ENCODE measurements at regions not wholly inside any gene's neighbourhood (a gene's known extent, or its start where the extent isn't known, plus 50 kb on each side); places are given as distances from the start of the nearest gene placed in this dataset.
"Not testable (repeated sequence)": the region's sequence is repeated elsewhere in the genome, so short reads cannot be mapped to it uniquely, and the experiment has no call there.

DNA sequence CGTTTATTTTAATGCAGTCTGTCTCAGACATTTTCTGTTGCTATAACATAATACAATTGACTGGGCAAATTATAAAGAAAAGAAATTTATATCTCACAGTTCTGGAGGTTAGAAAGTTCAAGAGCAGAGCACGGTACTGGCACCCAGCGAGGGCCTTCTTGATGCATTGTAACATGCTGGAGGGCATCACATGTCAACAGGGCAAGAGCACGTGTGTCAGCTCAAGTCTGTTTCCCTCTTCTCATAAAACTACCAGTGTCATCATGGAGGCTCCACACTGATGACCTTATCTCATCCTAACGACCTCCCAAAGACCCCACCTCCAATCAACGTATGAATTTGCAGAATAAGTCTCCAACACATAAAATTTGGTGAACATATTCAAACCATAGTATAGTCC is 90.6 kb upstream of the GRIK1 start:
- H3K27ac ChIP-seq (replicated peaks) = no peak overlapping the region
- DNase-seq (ENCODE audit: low read depth in 1 of 2, low spot score in 1 of 2) = no peak
- no peaks in the 10 kb centered on the region for H3K27me3 ChIP-seq (ENCODE audit: insufficient read depth, poor library complexity, severe bottlenecking)
- TF ChIP-seq GABPA (IDR thresholded peaks at IDR 0.05; ENCODE audit: low read depth) = no peak
- no peak for TF ChIP-seq SPI1 (IDR thresholded peaks at IDR 0.05; ENCODE audit: borderline replicate concordance, low read depth)
- TF ChIP-seq POLR2AphosphoS5 (IDR thresholded peaks at IDR 0.05; ENCODE audit: low read depth) = no peak
- TF ChIP-seq, protein P1, sequence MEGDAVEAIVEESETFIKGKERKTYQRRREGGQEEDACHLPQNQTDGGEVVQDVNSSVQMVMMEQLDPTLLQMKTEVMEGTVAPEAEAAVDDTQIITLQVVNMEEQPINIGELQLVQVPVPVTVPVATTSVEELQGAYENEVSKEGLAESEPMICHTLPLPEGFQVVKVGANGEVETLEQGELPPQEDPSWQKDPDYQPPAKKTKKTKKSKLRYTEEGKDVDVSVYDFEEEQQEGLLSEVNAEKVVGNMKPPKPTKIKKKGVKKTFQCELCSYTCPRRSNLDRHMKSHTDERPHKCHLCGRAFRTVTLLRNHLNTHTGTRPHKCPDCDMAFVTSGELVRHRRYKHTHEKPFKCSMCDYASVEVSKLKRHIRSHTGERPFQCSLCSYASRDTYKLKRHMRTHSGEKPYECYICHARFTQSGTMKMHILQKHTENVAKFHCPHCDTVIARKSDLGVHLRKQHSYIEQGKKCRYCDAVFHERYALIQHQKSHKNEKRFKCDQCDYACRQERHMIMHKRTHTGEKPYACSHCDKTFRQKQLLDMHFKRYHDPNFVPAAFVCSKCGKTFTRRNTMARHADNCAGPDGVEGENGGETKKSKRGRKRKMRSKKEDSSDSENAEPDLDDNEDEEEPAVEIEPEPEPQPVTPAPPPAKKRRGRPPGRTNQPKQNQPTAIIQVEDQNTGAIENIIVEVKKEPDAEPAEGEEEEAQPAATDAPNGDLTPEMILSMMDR (IDR thresholded peaks at IDR 0.05; ENCODE audit: insufficient read depth, low read length) = no peak
- TF ChIP-seq, protein P2, sequence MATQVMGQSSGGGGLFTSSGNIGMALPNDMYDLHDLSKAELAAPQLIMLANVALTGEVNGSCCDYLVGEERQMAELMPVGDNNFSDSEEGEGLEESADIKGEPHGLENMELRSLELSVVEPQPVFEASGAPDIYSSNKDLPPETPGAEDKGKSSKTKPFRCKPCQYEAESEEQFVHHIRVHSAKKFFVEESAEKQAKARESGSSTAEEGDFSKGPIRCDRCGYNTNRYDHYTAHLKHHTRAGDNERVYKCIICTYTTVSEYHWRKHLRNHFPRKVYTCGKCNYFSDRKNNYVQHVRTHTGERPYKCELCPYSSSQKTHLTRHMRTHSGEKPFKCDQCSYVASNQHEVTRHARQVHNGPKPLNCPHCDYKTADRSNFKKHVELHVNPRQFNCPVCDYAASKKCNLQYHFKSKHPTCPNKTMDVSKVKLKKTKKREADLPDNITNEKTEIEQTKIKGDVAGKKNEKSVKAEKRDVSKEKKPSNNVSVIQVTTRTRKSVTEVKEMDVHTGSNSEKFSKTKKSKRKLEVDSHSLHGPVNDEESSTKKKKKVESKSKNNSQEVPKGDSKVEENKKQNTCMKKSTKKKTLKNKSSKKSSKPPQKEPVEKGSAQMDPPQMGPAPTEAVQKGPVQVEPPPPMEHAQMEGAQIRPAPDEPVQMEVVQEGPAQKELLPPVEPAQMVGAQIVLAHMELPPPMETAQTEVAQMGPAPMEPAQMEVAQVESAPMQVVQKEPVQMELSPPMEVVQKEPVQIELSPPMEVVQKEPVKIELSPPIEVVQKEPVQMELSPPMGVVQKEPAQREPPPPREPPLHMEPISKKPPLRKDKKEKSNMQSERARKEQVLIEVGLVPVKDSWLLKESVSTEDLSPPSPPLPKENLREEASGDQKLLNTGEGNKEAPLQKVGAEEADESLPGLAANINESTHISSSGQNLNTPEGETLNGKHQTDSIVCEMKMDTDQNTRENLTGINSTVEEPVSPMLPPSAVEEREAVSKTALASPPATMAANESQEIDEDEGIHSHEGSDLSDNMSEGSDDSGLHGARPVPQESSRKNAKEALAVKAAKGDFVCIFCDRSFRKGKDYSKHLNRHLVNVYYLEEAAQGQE (IDR thresholded peaks at IDR 0.05; ENCODE audit: insufficient replicate concordance, low read depth) = no peak
- no peak overlapping the region for H3K4me3 ChIP-seq (replicated peaks; ENCODE audit: insufficient read depth, low read length)

DNA sequence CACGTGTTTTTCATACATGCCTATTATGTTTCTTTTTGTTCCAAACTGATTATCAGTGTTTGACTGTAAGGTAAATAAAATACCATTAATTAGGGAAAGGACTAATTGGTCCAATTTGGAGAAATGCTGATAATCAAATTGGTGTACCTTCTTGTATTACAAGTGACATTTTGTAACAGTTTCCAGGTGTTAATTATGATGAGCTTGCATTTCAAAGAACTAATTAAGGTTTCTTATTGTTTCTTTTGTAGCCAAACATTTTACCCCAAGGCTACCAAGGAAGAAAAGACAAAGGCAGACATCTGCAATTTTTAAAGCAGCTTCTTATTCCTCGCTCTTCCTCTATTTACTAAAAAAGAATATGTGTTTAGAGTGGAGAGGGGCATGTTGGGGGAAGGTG is 88.7 kb upstream of the GRIK1 start:
- no peak overlapping the region for H3K4me3 ChIP-seq (replicated peaks; ENCODE audit: insufficient read depth, low read length)
- DNase-seq (ENCODE audit: low read depth in 1 of 2, low spot score in 1 of 2) = no peak
- no peak overlapping the region for H3K27ac ChIP-seq (replicated peaks)
- TF ChIP-seq POLR2AphosphoS5 (IDR thresholded peaks at IDR 0.05; ENCODE audit: low read depth) = no peak
- no peak for TF ChIP-seq SPI1 (IDR thresholded peaks at IDR 0.05; ENCODE audit: borderline replicate concordance, low read depth)
- TF ChIP-seq, protein P1 (IDR thresholded peaks at IDR 0.05; ENCODE audit: insufficient read depth, low read length) = no peak
- TF ChIP-seq GABPA (IDR thresholded peaks at IDR 0.05; ENCODE audit: low read depth) = no peak
- TF ChIP-seq, protein P2 (IDR thresholded peaks at IDR 0.05; ENCODE audit: insufficient replicate concordance, low read depth) = no peak
- no peaks in the 10 kb centered on the region for H3K27me3 ChIP-seq (ENCODE audit: insufficient read depth, poor library complexity, severe bottlenecking)

DNA sequence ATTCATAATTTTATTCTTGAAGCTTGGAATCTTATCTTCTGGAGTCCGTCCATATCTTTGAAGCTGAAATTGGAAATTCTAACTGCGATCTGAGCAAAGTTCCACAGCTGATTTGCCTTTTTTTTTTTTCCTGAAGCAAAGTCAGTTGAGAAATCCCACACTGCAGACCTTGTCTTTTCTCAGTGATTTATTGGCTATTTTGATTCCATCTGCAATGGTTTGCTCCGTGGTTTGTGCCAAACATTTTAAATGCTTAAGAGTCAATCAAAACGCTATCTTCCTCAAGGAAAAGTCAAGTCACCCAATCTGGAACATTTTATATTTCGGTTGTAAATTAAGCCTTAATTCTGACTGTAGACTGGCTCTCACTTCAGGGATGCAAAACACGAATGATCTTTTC is 88.2 kb upstream of the GRIK1 start:
- TF ChIP-seq POLR2AphosphoS5 (IDR thresholded peaks at IDR 0.05; ENCODE audit: low read depth) (no peak), GABPA (IDR thresholded peaks at IDR 0.05; ENCODE audit: low read depth) (no peak), SPI1 (IDR thresholded peaks at IDR 0.05; ENCODE audit: borderline replicate concordance, low read depth) (no peak)
- TF ChIP-seq, protein P1 (IDR thresholded peaks at IDR 0.05; ENCODE audit: insufficient read depth, low read length) = no peak
- TF ChIP-seq, protein P2 (IDR thresholded peaks at IDR 0.05; ENCODE audit: insufficient replicate concordance, low read depth) = no peak
- no peaks in the 10 kb centered on the region for H3K27me3 ChIP-seq (ENCODE audit: insufficient read depth, poor library complexity, severe bottlenecking)
- H3K27ac ChIP-seq (replicated peaks) = no peak overlapping the region
- H3K4me3 ChIP-seq (replicated peaks; ENCODE audit: insufficient read depth, low read length) = no peak overlapping the region
- no peak for DNase-seq (ENCODE audit: low read depth in 1 of 2, low spot score in 1 of 2)

DNA sequence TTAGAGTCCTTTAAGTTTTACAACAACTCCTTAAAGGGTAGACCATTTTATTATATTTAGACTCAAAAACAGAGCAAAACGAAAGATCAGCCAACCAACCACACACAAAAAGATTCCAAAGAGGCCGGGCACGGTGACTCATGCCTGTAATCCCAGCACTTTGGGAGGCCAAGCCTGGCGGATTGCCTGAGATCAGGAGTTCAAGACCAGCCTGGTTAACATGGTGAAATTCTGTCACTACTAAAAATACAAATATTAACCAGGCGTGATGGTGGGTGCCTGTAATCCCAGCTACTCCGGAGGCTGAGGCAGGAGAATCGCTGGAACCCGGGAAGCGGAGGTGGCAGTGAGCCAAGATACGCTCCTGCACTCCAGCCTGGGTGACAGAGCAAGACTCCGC is 83.3 kb upstream of the GRIK1 start:
- H3K27ac ChIP-seq (replicated peaks); H3K4me3 ChIP-seq (replicated peaks; ENCODE audit: insufficient read depth, low read length); DNase-seq (ENCODE audit: low read depth in 1 of 2, low spot score in 1 of 2); H3K27me3 ChIP-seq (ENCODE audit: insufficient read depth, poor library complexity, severe bottlenecking): not testable (repeated sequence)

Data from HL-60 (cell line).